ENCODE measurements at regions not wholly inside any gene's neighbourhood (a gene's known extent, or its start where the extent isn't known, plus 50 kb on each side); places are given as distances from the start of the nearest gene placed in this dataset.
A peak's percentile ranks its signal among the peaks of the same experiment; 100 is the strongest.
"Not testable (repeated sequence)": the region's sequence is repeated elsewhere in the genome, so short reads cannot be mapped to it uniquely, and the experiment has no call there.

DNA sequence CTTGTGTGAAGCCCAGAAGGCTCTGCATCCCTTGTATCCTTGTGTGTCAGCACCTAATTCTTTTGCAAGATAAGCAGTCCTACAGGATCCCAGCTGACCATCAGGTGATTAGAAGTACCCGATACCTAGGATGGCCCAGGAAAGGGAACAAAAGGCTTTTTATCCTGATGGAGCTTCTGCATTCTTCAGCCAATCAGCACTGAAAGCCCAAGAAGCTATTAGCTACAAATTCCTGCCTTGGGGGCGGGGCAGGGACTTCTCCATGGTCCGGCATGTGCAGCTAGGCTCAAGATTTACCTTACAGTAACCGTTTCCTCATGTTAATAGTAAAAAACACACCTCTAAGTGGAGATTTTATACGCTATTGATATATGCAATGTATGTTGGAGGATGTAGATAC is 264.6 kb upstream of the THUMPD2 start:
- no peak for DNase-seq

DNA sequence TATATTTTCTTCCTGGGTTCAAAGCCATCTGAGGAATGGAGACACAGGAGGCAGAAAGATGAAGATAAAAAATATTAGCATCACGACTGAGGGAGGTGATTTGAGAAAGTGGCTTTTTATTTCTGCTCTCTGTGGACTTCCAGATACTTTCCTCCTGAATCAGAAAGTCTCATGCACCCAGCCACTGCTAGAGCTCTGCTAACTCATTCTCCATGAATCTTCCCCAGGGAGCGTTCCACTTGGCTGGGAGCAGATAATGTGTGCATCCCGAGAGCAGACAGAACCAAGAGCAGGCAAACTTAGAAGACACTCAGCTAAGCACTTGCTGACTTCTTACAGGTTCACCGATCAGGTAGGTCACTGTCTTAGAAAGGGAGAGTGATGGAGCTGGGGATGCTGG is 264.1 kb upstream of the THUMPD2 start:
- peak; percentile 75 for DNase-seq

DNA sequence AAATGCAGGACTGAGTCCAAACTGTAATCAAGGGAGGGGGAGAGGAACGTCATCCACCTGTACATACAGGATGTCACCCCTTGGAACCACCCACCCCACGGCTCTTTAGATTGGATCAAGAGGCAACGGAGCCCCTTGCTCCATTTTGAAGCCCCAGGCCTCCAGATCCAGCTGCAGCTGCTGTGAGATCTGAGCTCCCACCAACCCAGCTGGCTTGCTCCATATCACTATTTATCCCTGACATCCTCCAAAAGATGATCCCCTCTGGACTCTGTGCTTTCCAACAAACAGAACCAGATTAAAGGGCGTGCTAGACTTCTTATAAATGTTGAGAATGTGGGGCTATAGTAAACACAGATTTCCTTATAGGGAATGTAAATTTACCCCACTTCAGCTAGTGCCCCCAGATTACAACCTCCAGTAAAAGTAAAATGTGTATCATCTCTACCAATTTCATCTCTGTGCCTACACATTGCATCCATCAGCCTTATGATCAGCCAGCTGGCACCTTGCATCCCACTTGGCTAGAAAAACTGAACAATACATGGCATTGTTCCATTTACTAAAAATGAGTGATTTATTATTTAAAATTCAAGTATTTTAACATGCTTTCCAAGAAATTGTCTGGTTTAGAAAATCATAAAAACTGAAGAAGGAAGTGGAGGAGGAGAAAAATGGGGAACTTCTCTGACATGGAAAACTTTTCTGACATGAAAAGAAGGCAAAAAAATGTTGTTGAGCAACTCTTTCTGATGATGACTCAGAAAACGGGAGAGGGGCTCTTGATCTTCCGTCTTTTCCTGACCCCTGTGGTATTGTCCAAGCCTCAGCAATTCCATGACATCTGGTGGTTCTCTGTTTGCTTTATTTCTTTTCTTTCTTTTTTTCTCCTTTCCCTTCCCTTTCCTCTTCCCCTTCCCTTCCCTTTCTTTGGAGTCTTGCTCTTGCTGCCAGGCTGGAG is 262.6 kb upstream of the THUMPD2 start:
- DNase-seq = peak; percentile 64

DNA sequence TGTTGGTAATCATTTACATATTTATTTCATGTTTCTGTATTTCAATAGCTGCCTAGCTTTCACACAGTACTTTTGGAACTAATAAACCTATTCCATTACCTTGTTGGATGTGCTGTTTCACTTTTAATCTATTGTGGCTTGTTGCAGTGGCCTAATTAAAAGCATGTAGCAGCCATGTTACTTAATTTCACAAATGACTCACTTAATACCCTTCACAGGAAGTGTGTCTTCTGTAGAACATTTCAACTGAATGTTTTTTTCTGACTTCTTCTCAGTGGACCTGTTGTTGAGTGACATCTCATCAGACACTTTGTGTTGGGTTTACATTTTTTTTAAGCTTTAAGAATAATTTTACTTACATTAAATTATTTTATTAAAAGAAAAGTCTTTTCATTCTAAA is 260.5 kb upstream of the THUMPD2 start:
- DNase-seq = no peak

DNA sequence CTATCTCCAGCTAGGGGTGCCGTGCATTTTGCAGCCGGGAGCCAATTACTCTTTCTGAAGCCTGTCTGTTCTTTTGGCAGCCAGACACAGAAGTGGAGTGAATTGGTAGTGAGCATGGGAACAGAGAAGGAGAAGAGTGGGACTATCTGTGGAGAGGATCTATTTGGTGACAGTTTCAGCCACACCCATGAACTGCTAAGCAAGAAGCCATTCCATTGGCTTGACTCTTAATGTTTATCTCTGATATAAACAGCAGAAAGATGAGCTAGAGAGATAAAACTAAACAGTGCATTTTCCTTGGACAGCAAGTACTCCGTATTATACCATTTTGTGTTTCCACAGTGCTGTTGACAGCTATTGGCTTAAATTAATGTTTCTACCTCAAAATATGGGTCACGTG is 259.6 kb upstream of the THUMPD2 start:
- no peak for DNase-seq

DNA sequence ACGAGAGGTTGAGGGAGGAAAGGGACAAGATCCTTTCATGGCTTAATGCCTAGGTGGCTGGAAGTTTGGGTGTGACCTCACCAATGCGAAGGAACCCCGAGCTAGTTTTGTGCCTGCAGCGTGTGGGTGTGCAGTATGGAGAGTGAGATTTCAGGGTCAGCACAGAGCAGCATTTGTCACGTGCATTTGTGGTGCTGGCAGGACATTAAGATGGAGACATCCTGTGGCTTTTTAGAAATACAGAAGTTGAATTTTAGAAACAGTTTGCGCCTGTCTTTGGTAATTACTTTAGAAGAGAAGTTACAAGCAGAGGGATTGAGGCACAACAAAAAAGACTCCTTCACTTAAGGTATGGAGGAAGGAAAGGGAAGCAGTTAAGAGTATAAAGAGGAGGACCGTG is 258.2 kb upstream of the THUMPD2 start:
- DNase-seq = no peak

DNA sequence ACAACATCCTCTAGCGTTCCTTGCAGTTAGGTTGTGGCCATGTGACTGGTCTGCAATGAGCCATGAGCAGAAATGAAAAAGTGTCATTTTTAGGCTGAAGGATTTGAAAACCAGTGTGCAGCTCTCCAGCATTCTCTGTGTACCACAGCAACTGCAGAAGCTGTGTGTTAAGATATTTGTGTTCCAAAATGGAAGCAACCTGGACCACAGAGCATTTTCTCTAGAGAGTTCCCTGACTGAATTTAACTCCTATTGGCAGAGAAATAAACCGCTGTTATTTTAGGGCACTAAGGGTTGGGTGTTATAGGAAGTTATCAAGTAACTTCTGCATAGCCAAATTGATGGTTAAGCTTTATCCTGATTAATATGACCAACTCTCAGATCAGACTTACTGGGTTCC is 257.2 kb upstream of the THUMPD2 start:
- DNase-seq = no peak

DNA sequence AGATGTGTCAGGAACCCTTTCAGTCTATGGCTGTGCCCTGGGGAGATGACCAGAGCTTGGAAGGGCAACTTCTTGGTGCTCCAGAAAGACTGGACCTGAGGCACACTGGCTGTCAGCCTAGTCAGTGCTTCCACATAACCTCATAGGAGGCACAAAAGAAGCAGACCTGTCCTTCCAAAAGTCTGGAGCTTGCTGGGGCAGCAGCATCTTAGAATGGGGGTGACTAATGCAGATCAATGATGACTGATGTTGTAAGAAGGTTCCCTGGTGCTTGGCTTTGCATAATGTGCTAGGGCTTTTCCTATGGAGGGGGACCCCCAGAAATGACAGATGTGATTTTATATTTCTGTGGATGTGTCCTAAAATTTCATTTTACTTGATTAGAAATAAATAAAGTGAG is 255.7 kb upstream of the THUMPD2 start:
- no peak for DNase-seq

DNA sequence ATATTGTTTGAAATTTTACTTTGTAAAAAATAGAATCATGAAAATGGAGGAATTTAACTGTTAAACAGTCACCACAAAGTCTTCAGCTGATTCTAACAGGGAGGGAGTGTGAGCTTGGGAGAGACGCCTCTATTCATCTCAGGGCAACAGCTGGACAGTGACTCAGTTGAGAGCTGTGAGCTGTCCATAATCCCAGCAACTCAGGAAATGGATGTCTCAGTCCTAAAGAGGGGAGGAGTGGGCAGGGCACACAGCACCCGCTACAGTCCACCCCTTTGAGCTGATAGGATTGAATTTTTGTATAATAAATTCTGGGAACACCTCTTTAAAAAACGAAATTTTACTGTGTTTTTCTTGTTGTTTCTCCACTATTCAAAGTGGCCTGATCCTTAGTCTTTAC is 255.1 kb upstream of the THUMPD2 start:
- peak; percentile 45 for DNase-seq

DNA sequence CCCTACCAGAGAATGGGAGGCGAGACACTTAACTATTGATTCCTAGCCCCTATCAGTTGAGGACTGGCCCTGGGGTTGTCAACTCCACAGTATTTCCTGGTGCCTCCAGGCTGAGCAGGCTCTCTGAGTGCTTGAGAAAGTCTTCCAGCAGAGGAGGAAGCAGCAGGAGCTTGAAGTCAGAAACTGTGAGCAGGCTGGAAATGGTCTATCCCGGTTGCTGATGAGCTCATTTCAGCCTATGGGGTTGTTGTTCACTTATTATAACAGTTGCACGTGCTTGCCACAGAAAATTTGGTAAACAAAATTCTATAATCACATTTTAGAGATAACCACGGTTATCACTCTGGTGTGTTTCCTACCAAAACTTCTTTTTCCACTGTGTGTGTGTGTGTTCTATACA is 254.7 kb upstream of the THUMPD2 start:
- no peak for DNase-seq

DNA sequence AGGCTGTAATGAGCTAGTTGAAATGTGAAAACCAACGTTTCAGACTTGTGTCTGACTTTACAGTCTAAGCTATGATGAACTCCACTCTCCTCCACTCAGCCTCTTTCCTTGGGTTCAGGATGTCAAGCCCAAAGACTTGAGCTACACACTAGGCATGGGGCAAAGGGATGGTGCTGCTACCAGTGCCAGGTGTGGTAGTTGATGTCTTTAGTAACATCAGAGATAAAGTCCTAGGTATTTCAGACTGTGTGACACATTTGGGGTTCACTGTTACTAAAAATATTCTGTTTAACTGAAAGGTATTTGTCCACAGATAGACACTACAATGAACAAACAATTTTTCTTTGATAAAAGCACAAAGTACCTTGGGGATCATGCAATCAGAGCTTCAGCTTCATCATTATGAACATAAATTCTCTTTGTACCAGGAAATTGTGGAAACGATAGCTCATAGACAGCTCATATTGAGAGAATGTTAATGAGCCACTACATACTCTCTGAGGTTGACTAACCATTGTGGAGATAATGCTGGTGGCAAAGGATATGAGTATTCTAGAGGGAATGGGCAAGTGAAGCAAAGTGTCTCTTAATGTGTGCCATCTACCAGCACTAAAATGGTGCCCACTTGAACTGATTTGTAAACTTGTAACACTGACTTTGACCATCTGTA is 253.7 kb upstream of the THUMPD2 start:
- DNase-seq = peak; percentile 86

DNA sequence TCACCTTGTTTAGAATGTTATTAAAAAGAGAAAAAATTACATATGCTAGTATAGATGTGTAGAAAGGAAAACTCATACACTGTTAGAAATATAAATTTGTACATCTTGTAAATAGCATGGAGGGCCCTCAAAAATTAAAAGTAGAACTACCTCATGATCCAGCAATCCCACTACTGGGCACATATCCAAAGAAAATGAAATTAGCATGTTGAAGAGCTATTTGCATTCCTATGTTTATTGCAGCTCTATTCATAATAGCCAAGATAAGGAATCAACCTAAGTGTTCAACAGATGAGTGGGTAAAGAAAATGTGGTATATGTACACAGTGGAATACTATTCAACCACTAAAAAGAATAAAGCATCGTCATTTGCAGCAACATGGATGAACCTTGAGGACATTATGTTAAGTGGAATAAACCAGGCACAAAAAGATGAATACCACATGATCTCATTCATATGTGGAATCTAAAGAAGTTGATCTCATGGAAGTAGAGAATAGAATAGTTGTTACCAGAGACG is 251.5 kb upstream of the THUMPD2 start:
- DNase-seq = peak; percentile 64

DNA sequence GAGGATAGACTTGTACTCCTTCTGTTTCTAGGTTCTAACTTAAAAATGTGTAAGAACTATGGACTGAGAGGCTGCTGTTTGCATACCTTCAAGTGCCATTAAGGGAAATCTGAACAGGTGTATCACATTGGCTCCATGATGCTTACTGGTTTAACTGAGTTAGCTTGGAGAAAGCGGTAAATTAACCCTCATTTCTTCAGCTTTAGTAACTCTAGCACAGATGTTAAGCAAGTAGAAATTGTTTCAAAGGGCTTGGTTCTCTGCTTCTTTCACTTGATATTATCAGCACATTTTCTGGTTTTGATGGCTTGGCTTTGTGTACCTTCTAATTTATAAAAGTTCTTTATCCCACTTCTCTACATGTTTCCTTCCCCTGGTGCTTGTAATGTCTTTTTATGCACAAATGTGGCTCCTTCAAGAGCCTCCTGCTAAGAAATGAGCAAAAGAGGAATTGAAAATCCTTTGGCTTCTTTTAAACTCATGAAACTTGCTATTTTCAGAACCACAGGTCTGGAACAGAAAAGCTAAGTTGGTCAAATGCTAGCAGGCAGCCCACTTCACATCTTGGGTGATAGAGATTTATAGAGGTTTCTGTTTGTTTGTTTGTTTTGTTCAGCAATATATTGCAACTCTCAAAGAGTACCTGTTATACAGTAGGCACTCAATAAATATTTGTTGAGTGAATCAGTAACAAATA is 249.9 kb upstream of the THUMPD2 start:
- no peak for DNase-seq

DNA sequence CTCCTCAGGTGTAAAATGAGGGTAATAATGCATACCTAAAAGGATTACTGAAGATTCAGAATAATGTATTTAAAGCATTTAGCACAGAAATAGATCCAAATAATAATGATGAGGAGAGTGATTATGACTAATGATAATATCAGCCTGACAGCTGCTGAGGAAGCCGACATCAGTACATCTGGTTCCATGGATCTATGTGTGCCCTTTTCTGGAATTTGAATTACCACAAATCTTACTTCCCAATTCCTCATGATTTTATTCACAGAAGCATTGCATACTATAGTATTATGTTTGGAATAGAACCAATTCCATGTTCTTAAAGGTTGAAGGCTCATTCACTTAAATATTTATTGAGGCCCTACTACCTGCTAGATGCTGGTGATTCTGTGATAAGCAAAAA is 248.9 kb upstream of the THUMPD2 start:
- peak; percentile 73 for DNase-seq

DNA sequence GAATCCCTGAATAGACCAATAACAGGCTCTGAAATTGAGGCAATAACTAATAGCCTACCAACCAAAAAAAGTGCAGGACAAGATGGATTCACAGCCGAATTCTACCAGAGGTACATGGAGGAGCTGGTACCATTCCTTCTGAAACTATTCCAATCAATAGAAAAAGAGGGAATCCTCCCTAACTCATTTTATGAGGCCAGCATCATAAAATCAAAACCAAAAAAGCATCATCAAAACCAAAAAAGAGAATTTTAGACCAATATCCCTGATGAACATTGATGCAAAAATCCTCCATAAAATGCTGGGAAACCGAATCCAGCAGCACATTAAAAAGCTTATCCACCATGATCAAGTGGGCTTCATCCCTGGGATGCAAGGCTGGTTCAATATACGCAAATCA is 246.2 kb upstream of the THUMPD2 start:
- DNase-seq = not testable (repeated sequence)

DNA sequence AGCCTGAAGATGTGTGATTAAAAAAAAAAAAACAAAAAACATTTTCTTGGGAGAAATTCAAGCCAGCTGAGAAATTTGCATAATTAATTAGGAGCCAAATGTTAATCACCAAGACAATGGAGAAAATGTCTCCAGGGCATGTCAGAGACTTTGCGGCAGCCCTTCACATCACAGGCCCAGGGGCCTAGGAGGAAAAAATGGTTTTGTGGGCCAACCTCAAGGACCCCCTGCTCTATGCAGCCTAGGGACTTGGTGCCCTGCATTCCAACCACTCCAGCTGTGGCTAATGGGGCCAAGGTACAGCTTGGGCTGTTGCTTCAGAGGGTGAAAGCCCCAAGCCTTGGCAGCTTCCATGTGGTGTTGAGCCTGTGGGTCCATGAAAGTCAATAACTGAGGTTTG is 241.9 kb upstream of the THUMPD2 start:
- DNase-seq = no peak

DNA sequence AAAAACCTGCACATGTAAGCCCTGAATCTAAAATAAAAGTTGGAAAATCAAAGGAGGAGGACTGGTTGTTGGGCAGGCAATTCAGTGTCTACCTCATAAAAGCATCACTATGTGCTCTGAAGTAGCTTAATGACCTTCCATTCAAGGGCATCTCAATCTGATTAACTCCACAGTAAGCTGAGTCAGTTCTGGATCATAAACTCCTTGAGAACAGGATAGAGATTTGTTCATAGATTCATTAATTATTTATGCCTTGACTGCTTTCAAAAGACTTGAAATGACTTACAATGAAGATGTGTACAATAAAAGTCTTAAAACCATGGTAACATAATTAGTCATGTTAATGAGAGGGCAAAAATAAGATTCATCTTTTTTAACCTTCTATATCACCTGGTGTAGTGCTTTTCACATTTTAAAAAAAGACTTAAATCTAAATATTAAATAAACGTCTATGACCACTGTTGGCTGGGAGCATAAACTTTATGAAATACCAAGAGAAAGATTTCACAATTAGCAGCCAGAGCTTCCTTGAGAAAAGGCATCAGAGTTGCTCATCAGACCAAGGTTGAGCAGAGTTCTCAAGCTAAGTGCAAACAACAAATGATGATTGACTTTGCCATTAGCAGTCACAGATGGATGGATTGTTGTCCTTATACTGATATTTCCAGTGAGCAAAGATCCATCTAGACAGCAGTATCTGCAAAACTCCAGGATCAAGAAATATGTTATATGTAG is 237.3 kb upstream of the THUMPD2 start:
- DNase-seq = no peak

DNA sequence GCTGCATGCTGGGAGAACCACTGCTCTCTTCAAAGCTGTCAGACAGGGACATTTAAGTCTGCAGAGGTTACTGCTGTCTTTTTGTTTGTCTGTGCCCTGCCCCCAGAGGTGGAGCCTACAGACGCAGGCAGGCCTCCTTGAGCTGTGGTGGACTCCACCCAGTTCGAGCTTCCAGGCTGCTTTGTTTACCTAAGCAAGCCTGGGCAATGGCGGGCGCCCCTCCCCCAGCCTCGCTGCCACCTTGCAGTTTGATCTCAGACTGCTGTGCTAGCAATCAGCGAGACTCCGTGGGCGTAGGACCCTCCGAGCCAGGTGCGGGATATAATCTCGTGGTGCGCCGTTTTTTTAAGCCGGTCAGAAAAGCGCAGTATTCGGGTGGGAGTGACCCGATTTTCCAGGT is 234.9 kb upstream of the THUMPD2 start:
- DNase-seq = not testable (repeated sequence)

DNA sequence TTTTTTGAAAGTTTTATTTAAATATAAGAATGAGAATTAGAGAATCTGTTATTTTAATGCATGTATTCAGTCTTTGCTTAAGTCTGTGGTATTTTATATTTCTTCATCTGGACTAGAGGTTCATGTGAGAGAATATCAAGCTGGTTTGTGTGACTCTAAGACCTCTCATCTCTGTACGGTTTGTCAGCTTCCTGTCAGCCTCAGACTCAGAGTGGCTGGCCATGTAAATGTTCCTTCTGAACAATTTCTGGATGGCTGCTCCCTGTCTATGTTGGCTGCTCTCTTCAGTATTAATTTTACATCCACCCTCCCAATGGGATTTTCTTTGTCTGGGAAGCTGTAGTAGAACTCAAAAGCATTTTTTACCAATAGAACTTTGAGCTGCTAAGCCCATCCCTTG is 225.3 kb upstream of the THUMPD2 start:
- DNase-seq = peak; percentile 38

DNA sequence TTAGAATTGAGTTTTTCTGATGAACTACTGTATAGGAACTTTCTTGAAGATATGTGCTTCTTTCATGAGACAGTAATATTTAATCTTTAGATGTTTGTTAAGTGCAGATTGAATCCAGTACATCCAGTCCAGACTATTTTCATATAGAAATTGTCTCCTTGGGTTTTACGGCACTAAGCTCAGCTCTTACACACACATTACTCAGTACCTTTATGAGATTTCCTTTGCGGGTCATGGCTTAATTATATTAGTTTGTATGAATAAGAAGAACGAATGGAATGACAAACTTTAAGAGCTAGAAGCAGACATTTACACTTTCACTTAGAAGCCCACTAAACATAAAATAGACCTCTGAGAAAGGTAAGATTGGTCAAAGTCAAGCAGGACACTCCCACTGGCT is 223.3 kb upstream of the THUMPD2 start:
- no peak for DNase-seq

DNA sequence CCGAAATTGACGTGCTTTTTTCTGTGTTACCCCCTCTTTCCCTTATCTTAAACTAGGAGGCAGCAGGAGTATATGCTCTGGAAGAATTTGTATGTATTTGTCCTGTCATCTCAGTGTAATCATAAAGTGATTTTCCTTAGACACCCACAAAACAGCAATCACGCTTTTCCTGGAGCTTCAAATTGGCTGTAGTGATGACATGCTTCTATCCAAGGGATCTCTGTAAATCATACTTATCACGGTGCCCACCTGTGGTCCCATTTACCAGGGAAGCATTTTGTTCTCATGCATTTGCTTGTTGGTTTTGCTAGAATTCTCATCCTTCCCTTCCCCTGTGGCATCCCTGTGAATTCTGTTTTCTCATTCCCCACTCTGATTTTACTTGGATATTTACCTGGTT is 220.8 kb upstream of the THUMPD2 start:
- no peak for DNase-seq

DNA sequence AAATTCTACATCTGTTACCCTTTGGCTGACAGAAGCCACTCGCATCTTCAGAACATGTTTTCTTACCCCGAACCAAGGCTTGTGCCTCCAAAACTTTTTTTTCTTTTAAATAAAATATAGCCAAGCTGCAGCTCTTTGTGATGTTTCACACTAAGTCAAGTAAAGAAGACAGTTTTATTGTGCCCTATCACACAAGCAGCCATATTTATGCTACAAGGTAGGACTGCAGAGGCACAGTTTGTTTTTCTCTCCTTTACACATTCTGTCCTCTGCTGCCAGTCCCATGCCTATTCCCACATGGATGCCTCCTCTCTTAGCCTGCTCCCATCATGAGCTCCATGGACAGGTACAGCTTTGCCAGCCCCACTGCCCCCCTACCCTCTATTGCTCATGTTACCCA is 219.6 kb upstream of the THUMPD2 start:
- no peak for DNase-seq

Measured in fibroblast of skin of scalp (primary cell).